HepG2 (cell line): ENCODE measurements at regions not wholly inside any gene's neighbourhood (a gene's known extent, or its start where the extent isn't known, plus 50 kb on each side); places are given as distances from the start of the nearest gene placed in this dataset.

Source experiments
- AKAP8 ChIP-seq: sonication (generic); formaldehyde crosslinking; IDR thresholded peaks from 2 replicates; pipeline ENCODE4 v1.5.1; 2020; ENCODE audit warnings: mild to moderate bottlenecking, missing genetic modification reagents
- BHLHE40 ChIP-seq: IDR thresholded peaks from 2 replicates; pipeline ENCODE4 v1.6.1; 2011; ENCODE audit warnings: low read length, improper control_type of control experiment
- EHMT2 ChIP-seq: fragments of 200-600 bp; sonication (generic); IDR thresholded peaks from 2 replicates; pipeline ENCODE4 v1.7.0; 2017; ENCODE audit warnings: antibody characterized with exemption, low read depth, low read length, borderline replicate concordance
- FOXJ3 ChIP-seq: sonication (generic); formaldehyde crosslinking; IDR thresholded peaks from 2 replicates; pipeline ENCODE4 v1.4.0; 2020; ENCODE audit warnings: missing genetic modification reagents, mild to moderate bottlenecking, borderline replicate concordance
- FOXK2 ChIP-seq: fragments of 450-650 bp; IDR thresholded peaks from 2 replicates; pipeline ENCODE4 v1.6.1; 2016
- HNF4A ChIP-seq: sonication (generic); formaldehyde crosslinking; IDR thresholded peaks from 2 replicates; pipeline ENCODE4 v1.4.0; 2020; ENCODE audit warnings: missing genetic modification reagents
- PAX8 ChIP-seq: sonication (generic); formaldehyde crosslinking; IDR thresholded peaks from 2 replicates; pipeline ENCODE4 v1.8.0; 2022; ENCODE audit warnings: mild to moderate bottlenecking, missing genetic modification reagents, borderline replicate concordance
- PPARG ChIP-seq: conservative IDR thresholded peaks from 2 replicates; pipeline ENCODE4 v1.6.1; 2016; ENCODE audit warnings: missing biosample characterization, missing genetic modification reagents
- RFXANK ChIP-seq: IDR thresholded peaks from 2 replicates; pipeline ENCODE4 v1.6.1; 2016
- TSC22D2 ChIP-seq: sonication (generic); formaldehyde crosslinking; IDR thresholded peaks from 2 replicates; pipeline ENCODE4 v1.5.1; 2020; ENCODE audit warnings: missing genetic modification reagents, mild to moderate bottlenecking, borderline replicate concordance
- ZGPAT ChIP-seq: IDR thresholded peaks from 2 replicates; pipeline ENCODE4 v1.6.1; 2016; ENCODE audit warnings: mild to moderate bottlenecking
- ZNF143 ChIP-seq: sonication (generic); formaldehyde crosslinking; IDR thresholded peaks from 2 replicates; pipeline ENCODE4 v1.4.0; 2020; ENCODE audit warnings: missing genetic modification reagents
- ZNF30 ChIP-seq: sonication (generic); formaldehyde crosslinking; IDR thresholded peaks from 2 replicates; pipeline ENCODE4 v1.5.0; 2020; ENCODE audit warnings: mild to moderate bottlenecking, missing genetic modification reagents
- ZNF460 ChIP-seq: sonication (generic); formaldehyde crosslinking; IDR thresholded peaks from 2 replicates; pipeline ENCODE4 v1.5.1; 2020; ENCODE audit warnings: missing genetic modification reagents, mild to moderate bottlenecking, borderline replicate concordance
- ZNF501 ChIP-seq: sonication (generic); formaldehyde crosslinking; IDR thresholded peaks from 2 replicates; pipeline ENCODE4 v1.5.1; 2020; ENCODE audit warnings: mild to moderate bottlenecking, moderate library complexity, missing genetic modification reagents
- ZNF562 ChIP-seq: sonication (generic); formaldehyde crosslinking; IDR thresholded peaks from 2 replicates; pipeline ENCODE4 v1.8.0; 2022; ENCODE audit warnings: missing genetic modification reagents, borderline replicate concordance
- ZNF678 ChIP-seq: sonication (generic); formaldehyde crosslinking; IDR thresholded peaks from 2 replicates; pipeline ENCODE4 v1.4.0; 2020; ENCODE audit warnings: mild to moderate bottlenecking, missing genetic modification reagents
- ZNF703 ChIP-seq: sonication (generic); formaldehyde crosslinking; IDR thresholded peaks from 2 replicates; pipeline ENCODE4 v1.5.1; 2020; ENCODE audit warnings: missing genetic modification reagents, mild to moderate bottlenecking, moderate library complexity, borderline replicate concordance
- TF ChIP-seq, protein P1 (sequence below): sonication (generic); formaldehyde crosslinking; IDR thresholded peaks from 2 replicates; pipeline ENCODE4 v1.4.0; 2020; ENCODE audit warnings: missing genetic modification reagents
- TF ChIP-seq, protein P2 (sequence below): sonication (generic); IDR thresholded peaks from 2 replicates; pipeline ENCODE4 v1.6.1; 2016; ENCODE audit warnings: low read depth, borderline replicate concordance
- TF ChIP-seq, protein P3 (sequence below): sonication (generic); formaldehyde crosslinking; IDR thresholded peaks from 2 replicates; pipeline ENCODE4 v1.9.0; 2021; ENCODE audit warnings: mild to moderate bottlenecking, missing genetic modification reagents

GRCh38 chr10:78756604-78757343, 312.0 kb upstream of the ZMIZ1 start (continued):
- TF ChIP-seq, protein P1, sequence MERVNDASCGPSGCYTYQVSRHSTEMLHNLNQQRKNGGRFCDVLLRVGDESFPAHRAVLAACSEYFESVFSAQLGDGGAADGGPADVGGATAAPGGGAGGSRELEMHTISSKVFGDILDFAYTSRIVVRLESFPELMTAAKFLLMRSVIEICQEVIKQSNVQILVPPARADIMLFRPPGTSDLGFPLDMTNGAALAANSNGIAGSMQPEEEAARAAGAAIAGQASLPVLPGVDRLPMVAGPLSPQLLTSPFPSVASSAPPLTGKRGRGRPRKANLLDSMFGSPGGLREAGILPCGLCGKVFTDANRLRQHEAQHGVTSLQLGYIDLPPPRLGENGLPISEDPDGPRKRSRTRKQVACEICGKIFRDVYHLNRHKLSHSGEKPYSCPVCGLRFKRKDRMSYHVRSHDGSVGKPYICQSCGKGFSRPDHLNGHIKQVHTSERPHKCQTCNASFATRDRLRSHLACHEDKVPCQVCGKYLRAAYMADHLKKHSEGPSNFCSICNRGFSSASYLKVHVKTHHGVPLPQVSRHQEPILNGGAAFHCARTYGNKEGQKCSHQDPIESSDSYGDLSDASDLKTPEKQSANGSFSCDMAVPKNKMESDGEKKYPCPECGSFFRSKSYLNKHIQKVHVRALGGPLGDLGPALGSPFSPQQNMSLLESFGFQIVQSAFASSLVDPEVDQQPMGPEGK (CRISPR knock-in tag): peak; percentile 72
- no peak for TF ChIP-seq ZNF460
- TF ChIP-seq, protein P2, sequence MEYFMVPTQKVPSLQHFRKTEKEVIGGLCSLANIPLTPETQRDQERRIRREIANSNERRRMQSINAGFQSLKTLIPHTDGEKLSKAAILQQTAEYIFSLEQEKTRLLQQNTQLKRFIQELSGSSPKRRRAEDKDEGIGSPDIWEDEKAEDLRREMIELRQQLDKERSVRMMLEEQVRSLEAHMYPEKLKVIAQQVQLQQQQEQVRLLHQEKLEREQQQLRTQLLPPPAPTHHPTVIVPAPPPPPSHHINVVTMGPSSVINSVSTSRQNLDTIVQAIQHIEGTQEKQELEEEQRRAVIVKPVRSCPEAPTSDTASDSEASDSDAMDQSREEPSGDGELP: no peak; the same call in 1 of the 2 replicates
- no peak for TF ChIP-seq FOXJ3 (CRISPR knock-in tag)
- no peak for TF ChIP-seq EHMT2
- no peak for TF ChIP-seq AKAP8
- TF ChIP-seq TSC22D2 (CRISPR knock-in tag): no peak
- TF ChIP-seq ZNF562 (CRISPR knock-in tag): no peak
- no peak for TF ChIP-seq PAX8 (CRISPR knock-in tag)
- TF ChIP-seq BHLHE40: 0 out of 2 replicates have a peak, but pooled peaks have one; percentile 30
- TF ChIP-seq ZNF143 (CRISPR knock-in tag): no peak
- TF ChIP-seq, protein P3, sequence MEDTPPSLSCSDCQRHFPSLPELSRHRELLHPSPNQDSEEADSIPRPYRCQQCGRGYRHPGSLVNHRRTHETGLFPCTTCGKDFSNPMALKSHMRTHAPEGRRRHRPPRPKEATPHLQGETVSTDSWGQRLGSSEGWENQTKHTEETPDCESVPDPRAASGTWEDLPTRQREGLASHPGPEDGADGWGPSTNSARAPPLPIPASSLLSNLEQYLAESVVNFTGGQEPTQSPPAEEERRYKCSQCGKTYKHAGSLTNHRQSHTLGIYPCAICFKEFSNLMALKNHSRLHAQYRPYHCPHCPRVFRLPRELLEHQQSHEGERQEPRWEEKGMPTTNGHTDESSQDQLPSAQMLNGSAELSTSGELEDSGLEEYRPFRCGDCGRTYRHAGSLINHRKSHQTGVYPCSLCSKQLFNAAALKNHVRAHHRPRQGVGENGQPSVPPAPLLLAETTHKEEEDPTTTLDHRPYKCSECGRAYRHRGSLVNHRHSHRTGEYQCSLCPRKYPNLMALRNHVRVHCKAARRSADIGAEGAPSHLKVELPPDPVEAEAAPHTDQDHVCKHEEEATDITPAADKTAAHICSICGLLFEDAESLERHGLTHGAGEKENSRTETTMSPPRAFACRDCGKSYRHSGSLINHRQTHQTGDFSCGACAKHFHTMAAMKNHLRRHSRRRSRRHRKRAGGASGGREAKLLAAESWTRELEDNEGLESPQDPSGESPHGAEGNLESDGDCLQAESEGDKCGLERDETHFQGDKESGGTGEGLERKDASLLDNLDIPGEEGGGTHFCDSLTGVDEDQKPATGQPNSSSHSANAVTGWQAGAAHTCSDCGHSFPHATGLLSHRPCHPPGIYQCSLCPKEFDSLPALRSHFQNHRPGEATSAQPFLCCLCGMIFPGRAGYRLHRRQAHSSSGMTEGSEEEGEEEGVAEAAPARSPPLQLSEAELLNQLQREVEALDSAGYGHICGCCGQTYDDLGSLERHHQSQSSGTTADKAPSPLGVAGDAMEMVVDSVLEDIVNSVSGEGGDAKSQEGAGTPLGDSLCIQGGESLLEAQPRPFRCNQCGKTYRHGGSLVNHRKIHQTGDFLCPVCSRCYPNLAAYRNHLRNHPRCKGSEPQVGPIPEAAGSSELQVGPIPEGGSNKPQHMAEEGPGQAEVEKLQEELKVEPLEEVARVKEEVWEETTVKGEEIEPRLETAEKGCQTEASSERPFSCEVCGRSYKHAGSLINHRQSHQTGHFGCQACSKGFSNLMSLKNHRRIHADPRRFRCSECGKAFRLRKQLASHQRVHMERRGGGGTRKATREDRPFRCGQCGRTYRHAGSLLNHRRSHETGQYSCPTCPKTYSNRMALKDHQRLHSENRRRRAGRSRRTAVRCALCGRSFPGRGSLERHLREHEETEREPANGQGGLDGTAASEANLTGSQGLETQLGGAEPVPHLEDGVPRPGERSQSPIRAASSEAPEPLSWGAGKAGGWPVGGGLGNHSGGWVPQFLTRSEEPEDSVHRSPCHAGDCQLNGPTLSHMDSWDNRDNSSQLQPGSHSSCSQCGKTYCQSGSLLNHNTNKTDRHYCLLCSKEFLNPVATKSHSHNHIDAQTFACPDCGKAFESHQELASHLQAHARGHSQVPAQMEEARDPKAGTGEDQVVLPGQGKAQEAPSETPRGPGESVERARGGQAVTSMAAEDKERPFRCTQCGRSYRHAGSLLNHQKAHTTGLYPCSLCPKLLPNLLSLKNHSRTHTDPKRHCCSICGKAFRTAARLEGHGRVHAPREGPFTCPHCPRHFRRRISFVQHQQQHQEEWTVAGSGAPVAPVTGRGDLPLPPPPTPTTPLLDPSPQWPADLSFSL (CRISPR knock-in tag): no peak
- TF ChIP-seq HNF4A (CRISPR knock-in tag): no peak
- no peak for TF ChIP-seq PPARG (CRISPR knock-in tag)
- TF ChIP-seq ZNF501 (CRISPR knock-in tag): no peak
- no peak for TF ChIP-seq FOXK2
- no peak for TF ChIP-seq ZNF30 (CRISPR knock-in tag)
- peak; percentile 17; the same call in 1 of the 2 replicates for TF ChIP-seq ZGPAT
- TF ChIP-seq ZNF703 (CRISPR knock-in tag): no peak
- no peak for TF ChIP-seq RFXANK (CRISPR knock-in tag)
- no peak for TF ChIP-seq ZNF678
